Stimulated activated effector memory CD8-positive, alpha-beta T cell treated with anti-CD3 and anti-CD28 coated beads, Interleukin-12 subunit alpha, Interleukin-12 subunit beta, amount 100 ng/mL, for 72 hours (primary cell): ENCODE measurements at regions not wholly inside any gene's neighbourhood (a gene's known extent, or its start where the extent isn't known, plus 50 kb on each side); places are given as distances from the start of the nearest gene placed in this dataset.
"Not testable (repeated sequence)": the region's sequence is repeated elsewhere in the genome, so short reads cannot be mapped to it uniquely, and the experiment has no call there.

Experiments
- ATAC-seq: fragments of 150-1000 bp; cut with Tn5 transposase; 2 replicates; pipeline ENCODE4 v1.10.0; 2021
- DNase-seq, 2 donors: peaks; one replicate each; pipeline ENCODE4 v3.0.0; 2021 to 2022; ENCODE audit warnings: low spot score in 2 of 2
- H3K27ac Mint-ChIP-seq: one replicate; pipeline ENCODE4 v1.8.0; 2022; ENCODE audit warnings: mild to moderate bottlenecking, mixed read lengths
- H3K36me3 Mint-ChIP-seq: one replicate; pipeline ENCODE4 v1.8.0; 2022; ENCODE audit warnings: mild to moderate bottlenecking, mixed read lengths
- H3K4me1 Mint-ChIP-seq: one replicate; pipeline ENCODE4 v1.8.0; 2022; ENCODE audit warnings: mixed read lengths
- H3K4me3 Mint-ChIP-seq: one replicate; pipeline ENCODE4 v1.8.0; 2022; ENCODE audit warnings: mild to moderate bottlenecking, mixed read lengths
- H3K9me3 Mint-ChIP-seq: one replicate; pipeline ENCODE4 v1.8.0; 2022; ENCODE audit warnings: mixed read lengths

GRCh38 chr3:87498358-87499080 is 222.1 kb upstream of the POU1F1 start:
- no peaks in the 10 kb centered on the region for H3K4me1 Mint-ChIP-seq
- no peak for ATAC-seq
- no peak overlapping the region for H3K4me3 Mint-ChIP-seq

GRCh38 chr3:87495938-87496337 is 219.6 kb upstream of the POU1F1 start:
- DNase-seq (no peak), ATAC-seq (no peak)
- H3K4me1 Mint-ChIP-seq = no peaks in the 10 kb centered on the region
- H3K27ac Mint-ChIP-seq = no peak overlapping the region
- no peak overlapping the region for H3K4me3 Mint-ChIP-seq
- H3K36me3 Mint-ChIP-seq = no peaks in the 10 kb centered on the region
- peaks cover 4% of the 10 kb centered on the region for H3K9me3 Mint-ChIP-seq

More at GRCh38 chr3:87498358-87499080, 222.1 kb upstream of the POU1F1 start:
- H3K27ac Mint-ChIP-seq = no peak overlapping the region
- H3K36me3 Mint-ChIP-seq = no peaks in the 10 kb centered on the region
- H3K9me3 Mint-ChIP-seq = peaks cover 4% of the 10 kb centered on the region
- no peak for DNase-seq

- Mint-ChIP-seq H3K4me3 (no peak overlapping the region), H3K36me3 (no peaks in the 10 kb centered on the region), H3K4me1 (no peaks in the 10 kb centered on the region), H3K9me3 (peaks cover 4% of the 10 kb centered on the region), H3K27ac (no peak overlapping the region)
- ATAC-seq = no peak
- no peak for DNase-seq
Observed at GRCh38 chr3:87494264-87494663, 217.9 kb upstream of the POU1F1 start.

- ATAC-seq (no peak), DNase-seq (no peak)
- no peaks in the 10 kb centered on the region for H3K4me1 Mint-ChIP-seq
- no peak overlapping the region for H3K27ac Mint-ChIP-seq
- peaks cover 4% of the 10 kb centered on the region for H3K9me3 Mint-ChIP-seq
- H3K36me3 Mint-ChIP-seq = no peaks in the 10 kb centered on the region
- no peak overlapping the region for H3K4me3 Mint-ChIP-seq
Observed at GRCh38 chr3:87491843-87492242, 215.5 kb upstream of the POU1F1 start.

- ATAC-seq (no peak), DNase-seq (no peak)
- H3K36me3 Mint-ChIP-seq = no peaks in the 10 kb centered on the region
- peaks cover 4% of the 10 kb centered on the region for H3K9me3 Mint-ChIP-seq
- H3K4me1 Mint-ChIP-seq = no peaks in the 10 kb centered on the region
- H3K4me3 Mint-ChIP-seq = no peak overlapping the region
- H3K27ac Mint-ChIP-seq = no peak overlapping the region
Observed at GRCh38 chr3:87489892-87490291, 213.5 kb upstream of the POU1F1 start.

GRCh38 chr3:87488765-87489164 is 212.4 kb upstream of the POU1F1 start:
- ATAC-seq (no peak), DNase-seq (no peak)
- Mint-ChIP-seq H3K27ac (no peak overlapping the region), H3K4me3 (no peak overlapping the region), H3K9me3 (peaks cover 1% of the 10 kb centered on the region), H3K36me3 (no peaks in the 10 kb centered on the region), H3K4me1 (no peaks in the 10 kb centered on the region)

GRCh38 chr3:87486635-87487034 is 210.3 kb upstream of the POU1F1 start:
- not testable (repeated sequence) for H3K9me3 Mint-ChIP-seq, H3K36me3 Mint-ChIP-seq, ATAC-seq, H3K27ac Mint-ChIP-seq, H3K4me3 Mint-ChIP-seq, H3K4me1 Mint-ChIP-seq, DNase-seq

GRCh38 chr3:87486115-87486514 is 209.7 kb upstream of the POU1F1 start:
- Mint-ChIP-seq H3K4me1 (no peaks in the 10 kb centered on the region), H3K27ac (no peak overlapping the region), H3K4me3 (no peak overlapping the region), H3K36me3 (no peaks in the 10 kb centered on the region), H3K9me3 (no peaks in the 10 kb centered on the region)
- DNase-seq (no peak), ATAC-seq (no peak)

- DNase-seq (no peak), ATAC-seq (no peak)
- H3K9me3 Mint-ChIP-seq = no peaks in the 10 kb centered on the region
- H3K4me3 Mint-ChIP-seq = no peak overlapping the region
- no peak overlapping the region for H3K27ac Mint-ChIP-seq
- H3K36me3 Mint-ChIP-seq = no peaks in the 10 kb centered on the region
- H3K4me1 Mint-ChIP-seq = no peaks in the 10 kb centered on the region
Observed at GRCh38 chr3:87478716-87479115, 202.3 kb upstream of the POU1F1 start.

GRCh38 chr3:87473944-87474343 is 197.6 kb upstream of the POU1F1 start:
- H3K36me3 Mint-ChIP-seq = no peaks in the 10 kb centered on the region
- no peak for ATAC-seq
- no peaks in the 10 kb centered on the region for H3K9me3 Mint-ChIP-seq
- no peaks in the 10 kb centered on the region for H3K4me1 Mint-ChIP-seq
- no peak overlapping the region for H3K27ac Mint-ChIP-seq
- H3K4me3 Mint-ChIP-seq = no peak overlapping the region
- no peak for DNase-seq

GRCh38 chr3:87468938-87469337 is 192.6 kb upstream of the POU1F1 start:
- no peak overlapping the region for H3K27ac Mint-ChIP-seq
- H3K36me3 Mint-ChIP-seq = no peaks in the 10 kb centered on the region
- H3K4me1 Mint-ChIP-seq = no peaks in the 10 kb centered on the region
- H3K9me3 Mint-ChIP-seq = peaks cover 2% of the 10 kb centered on the region
- ATAC-seq = no peak
- H3K4me3 Mint-ChIP-seq = no peak overlapping the region
- DNase-seq = no peak

- H3K36me3 Mint-ChIP-seq = no peaks in the 10 kb centered on the region
- DNase-seq (no peak), ATAC-seq (no peak)
- peaks cover 2% of the 10 kb centered on the region for H3K9me3 Mint-ChIP-seq
- H3K4me1 Mint-ChIP-seq = no peaks in the 10 kb centered on the region
- H3K27ac Mint-ChIP-seq = no peak overlapping the region
- no peak overlapping the region for H3K4me3 Mint-ChIP-seq
Observed at GRCh38 chr3:87468235-87468634, 191.9 kb upstream of the POU1F1 start.

- ATAC-seq (no peak), DNase-seq (no peak)
- Mint-ChIP-seq H3K36me3 (no peaks in the 10 kb centered on the region), H3K9me3 (peaks cover 2% of the 10 kb centered on the region), H3K27ac (no peak overlapping the region), H3K4me1 (no peaks in the 10 kb centered on the region), H3K4me3 (no peak overlapping the region)
Observed at GRCh38 chr3:87462228-87462627, 185.8 kb upstream of the POU1F1 start.

- H3K36me3 Mint-ChIP-seq = no peaks in the 10 kb centered on the region
- H3K9me3 Mint-ChIP-seq = peaks cover 4% of the 10 kb centered on the region
- DNase-seq (no peak), ATAC-seq (no peak)
- no peaks in the 10 kb centered on the region for H3K4me1 Mint-ChIP-seq
- no peak overlapping the region for H3K27ac Mint-ChIP-seq
- H3K4me3 Mint-ChIP-seq = no peak overlapping the region
Observed at GRCh38 chr3:87461443-87461842, 185.1 kb upstream of the POU1F1 start.

- no peak overlapping the region for H3K4me3 Mint-ChIP-seq
- H3K9me3 Mint-ChIP-seq = peaks cover 7% of the 10 kb centered on the region
- ATAC-seq = peak; percentile 26
- DNase-seq = no peak
- H3K4me1 Mint-ChIP-seq = no peaks in the 10 kb centered on the region
- no peak overlapping the region for H3K27ac Mint-ChIP-seq
- no peaks in the 10 kb centered on the region for H3K36me3 Mint-ChIP-seq
Observed at GRCh38 chr3:87461036-87461435, 184.7 kb upstream of the POU1F1 start.

- Mint-ChIP-seq H3K4me1 (no peaks in the 10 kb centered on the region), H3K4me3 (no peak overlapping the region)
Observed at GRCh38 chr3:87448558-87448957, 172.2 kb upstream of the POU1F1 start.

More at GRCh38 chr3:87448558-87448957, 172.2 kb upstream of the POU1F1 start:
- ATAC-seq (no peak), DNase-seq (no peak)
- H3K9me3 Mint-ChIP-seq = peaks cover 17% of the 10 kb centered on the region
- H3K27ac Mint-ChIP-seq = no peak overlapping the region
- no peaks in the 10 kb centered on the region for H3K36me3 Mint-ChIP-seq
